22Rv1 (cell line): ENCODE measurements at regions not wholly inside any gene's neighbourhood (a gene's known extent, or its start where the extent isn't known, plus 50 kb on each side); places are given as distances from the start of the nearest gene placed in this dataset.
"Not testable (repeated sequence)": the region's sequence is repeated elsewhere in the genome, so short reads cannot be mapped to it uniquely, and the experiment has no call there.

ENCODE experiments used
- H3K27ac ChIP-seq: fragments of 450-650 bp; 2 replicates; pipeline ENCODE4 v1.5.1; 2017
- ZFX ChIP-seq: fragments of 450-650 bp; IDR thresholded peaks from 2 replicates; pipeline ENCODE4 v1.6.1; 2017; ENCODE audit warnings: antibody characterized with exemption, borderline replicate concordance
- TF ChIP-seq, protein P1 (sequence below): fragments of 450-650 bp; IDR thresholded peaks from 2 replicates; pipeline ENCODE4 v1.5.1; 2017; ENCODE audit warnings: mild to moderate bottlenecking

DNA sequence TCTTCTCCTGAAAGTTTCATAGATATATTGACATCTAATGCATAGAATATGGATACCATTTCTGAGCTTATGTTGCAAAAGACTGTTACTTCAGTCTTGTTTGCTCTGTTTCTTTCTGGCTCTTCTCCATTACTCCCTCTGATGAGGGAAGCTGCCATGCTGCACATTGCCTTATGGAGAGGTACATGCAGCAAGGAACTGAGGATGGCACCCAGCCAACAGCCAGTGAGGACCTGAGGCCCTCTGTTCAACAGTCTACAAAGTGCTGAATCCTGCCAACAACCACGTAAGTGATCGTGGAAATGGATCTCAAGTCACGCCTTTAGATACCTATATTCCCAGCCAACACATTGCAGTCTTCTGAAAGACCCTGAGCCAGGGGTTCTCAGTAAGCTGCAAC lies 66.6 kb upstream of the ADAMTS5 start:
- no peak for TF ChIP-seq ZFX
- TF ChIP-seq, protein P1, sequence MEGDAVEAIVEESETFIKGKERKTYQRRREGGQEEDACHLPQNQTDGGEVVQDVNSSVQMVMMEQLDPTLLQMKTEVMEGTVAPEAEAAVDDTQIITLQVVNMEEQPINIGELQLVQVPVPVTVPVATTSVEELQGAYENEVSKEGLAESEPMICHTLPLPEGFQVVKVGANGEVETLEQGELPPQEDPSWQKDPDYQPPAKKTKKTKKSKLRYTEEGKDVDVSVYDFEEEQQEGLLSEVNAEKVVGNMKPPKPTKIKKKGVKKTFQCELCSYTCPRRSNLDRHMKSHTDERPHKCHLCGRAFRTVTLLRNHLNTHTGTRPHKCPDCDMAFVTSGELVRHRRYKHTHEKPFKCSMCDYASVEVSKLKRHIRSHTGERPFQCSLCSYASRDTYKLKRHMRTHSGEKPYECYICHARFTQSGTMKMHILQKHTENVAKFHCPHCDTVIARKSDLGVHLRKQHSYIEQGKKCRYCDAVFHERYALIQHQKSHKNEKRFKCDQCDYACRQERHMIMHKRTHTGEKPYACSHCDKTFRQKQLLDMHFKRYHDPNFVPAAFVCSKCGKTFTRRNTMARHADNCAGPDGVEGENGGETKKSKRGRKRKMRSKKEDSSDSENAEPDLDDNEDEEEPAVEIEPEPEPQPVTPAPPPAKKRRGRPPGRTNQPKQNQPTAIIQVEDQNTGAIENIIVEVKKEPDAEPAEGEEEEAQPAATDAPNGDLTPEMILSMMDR = no peak
- H3K27ac ChIP-seq = no peak overlapping the region

DNA sequence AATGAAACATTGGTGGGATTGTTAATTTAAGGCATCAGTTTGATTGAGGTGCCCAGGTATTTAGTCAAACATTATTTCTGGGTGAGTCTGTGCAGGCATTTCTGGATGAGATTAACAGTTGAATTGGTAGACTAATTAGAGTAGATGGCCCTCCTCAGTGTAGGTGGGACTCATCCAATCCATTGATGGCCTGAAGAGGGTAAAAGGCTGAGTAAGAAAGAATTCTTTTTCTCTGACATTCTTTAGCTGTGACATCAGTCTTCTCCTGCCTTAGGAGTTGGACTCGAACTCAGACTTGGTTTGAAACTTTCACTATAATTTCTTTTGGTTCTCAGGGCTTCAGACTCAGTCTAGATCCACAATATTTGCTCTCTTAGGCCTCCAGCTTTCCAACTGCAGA lies 59.6 kb upstream of the ADAMTS5 start:
- TF ChIP-seq ZFX = no peak
- TF ChIP-seq, protein P1 = no peak
- H3K27ac ChIP-seq = no peak overlapping the region

DNA sequence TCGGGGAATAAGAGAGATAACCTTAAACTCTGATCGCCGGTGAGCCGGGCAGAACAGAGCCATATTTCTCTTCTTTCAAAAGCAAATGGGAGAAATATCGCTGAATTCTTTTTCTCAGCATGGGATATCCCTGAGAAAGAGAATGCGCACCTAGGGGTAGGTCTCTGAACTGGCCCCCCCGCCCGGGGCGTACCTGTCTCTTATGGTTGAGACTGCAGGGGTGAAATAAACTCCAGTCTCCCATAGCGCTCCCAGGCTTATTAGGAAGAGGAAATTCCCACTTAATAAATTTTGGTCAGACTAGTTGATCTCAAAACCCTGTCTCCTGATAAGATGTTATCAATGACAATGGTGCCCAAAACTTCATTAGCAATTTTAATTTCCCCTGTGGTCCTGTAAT lies 58.8 kb upstream of the ADAMTS5 start:
- not testable (repeated sequence) for H3K27ac ChIP-seq

DNA sequence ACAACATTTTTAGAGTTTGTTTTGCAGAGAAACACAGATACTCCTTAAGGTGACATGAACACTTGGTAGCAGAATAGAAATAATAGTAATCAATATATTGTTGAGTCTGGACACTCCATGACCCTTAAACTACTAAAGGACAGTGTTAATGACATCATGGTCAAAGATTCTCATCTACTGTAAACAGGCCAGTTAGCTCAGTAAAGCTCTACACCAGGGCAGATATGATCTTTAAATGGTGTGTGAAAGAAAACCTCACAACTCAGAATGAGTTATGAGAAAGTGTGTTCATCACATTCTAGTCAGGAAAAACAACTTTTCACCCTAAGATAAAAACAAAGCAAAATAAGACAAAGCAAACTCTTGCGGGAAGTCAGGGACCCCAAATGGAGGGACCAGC lies 58.1 kb upstream of the ADAMTS5 start:
- H3K27ac ChIP-seq = no peak overlapping the region
- TF ChIP-seq ZFX = no peak
- TF ChIP-seq, protein P1 = no peak

DNA sequence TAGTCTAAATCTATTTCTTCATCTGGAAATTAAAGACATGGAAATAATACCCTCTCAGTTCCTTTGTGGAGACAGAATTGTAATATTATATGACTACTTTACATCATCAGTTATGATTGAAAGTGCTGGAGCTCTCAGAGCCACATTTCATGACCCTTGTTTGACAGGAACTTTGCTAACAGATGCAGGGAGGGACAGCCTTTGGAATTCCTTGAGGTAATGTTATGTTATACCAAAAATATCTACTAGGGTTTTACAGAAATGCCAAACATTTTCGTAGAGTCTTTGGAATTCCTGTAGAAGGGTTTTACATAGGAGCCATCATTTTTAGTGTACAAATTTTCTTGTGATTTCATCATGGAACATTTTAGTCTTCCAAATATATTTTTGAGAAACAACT lies 57.4 kb upstream of the ADAMTS5 start:
- no peak overlapping the region for H3K27ac ChIP-seq
- no peak for TF ChIP-seq ZFX
- TF ChIP-seq, protein P1 = no peak

DNA sequence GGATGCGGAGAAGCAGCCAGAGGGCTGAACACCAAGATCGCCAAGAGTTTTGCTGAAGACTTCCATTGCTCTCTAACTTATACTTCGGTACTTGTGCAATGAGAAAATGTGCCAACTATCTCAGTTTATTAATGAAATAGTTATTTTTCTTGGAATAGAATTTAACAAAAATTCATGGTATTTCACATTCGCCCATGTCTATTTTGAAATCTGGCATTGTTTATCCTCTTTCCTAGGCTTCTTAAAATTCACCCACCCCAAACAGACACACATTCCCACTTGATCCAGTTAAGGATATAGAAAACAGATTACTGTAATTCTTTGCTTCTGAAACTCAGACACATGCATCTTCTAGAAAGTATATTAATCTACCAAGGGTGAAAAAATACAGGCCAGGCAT lies 56.3 kb upstream of the ADAMTS5 start:
- no peak overlapping the region for H3K27ac ChIP-seq
- TF ChIP-seq ZFX = no peak
- TF ChIP-seq, protein P1 = no peak

DNA sequence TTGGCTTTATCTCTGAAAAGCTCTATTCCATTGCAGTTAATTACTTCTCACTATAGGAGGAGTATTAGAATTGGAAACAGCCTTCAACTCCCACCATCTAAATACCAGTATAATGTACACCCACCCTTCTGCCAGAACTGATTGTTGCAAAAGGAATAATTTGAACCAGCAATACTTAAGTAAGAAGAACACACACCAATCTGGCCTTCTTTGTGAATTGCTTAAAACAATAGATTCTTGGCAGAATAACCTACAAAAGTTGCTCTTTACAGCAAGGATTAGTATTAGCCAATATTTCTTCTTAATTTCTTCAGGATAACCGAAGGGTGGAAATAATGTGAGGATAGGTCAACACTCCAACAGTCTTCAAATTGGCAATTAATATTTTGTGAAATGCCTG lies 54.9 kb upstream of the ADAMTS5 start:
- TF ChIP-seq, protein P1 = no peak
- no peak for TF ChIP-seq ZFX
- no peak overlapping the region for H3K27ac ChIP-seq

DNA sequence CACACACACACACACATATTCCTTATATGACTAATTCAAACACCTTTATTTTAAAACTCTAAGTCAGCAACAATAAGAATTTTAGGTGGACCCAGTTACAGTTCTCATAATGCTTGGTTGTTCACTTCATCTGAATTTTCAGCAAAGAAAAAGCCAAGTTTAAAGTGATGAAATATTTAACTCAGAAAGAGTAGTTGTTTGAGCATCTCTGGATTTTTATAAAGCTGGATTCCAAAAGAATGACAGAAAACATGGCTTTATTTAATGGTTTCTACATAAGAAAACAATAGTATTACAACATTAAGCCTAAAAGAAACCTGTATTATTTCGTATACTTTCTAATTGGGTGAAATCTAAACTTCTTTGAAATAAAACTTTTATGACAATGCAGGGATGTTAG lies 54.2 kb upstream of the ADAMTS5 start:
- TF ChIP-seq, protein P1 = no peak
- H3K27ac ChIP-seq = no peak overlapping the region
